ENCODE measurements at regions not wholly inside any gene's neighbourhood (a gene's known extent, or its start where the extent isn't known, plus 50 kb on each side); places are given as distances from the start of the nearest gene placed in this dataset.

- ChIA-PET POLR2A (no interaction called here), CTCF (no interaction called here)
- no peak overlapping the region for H3K4me3 Mint-ChIP-seq (ENCODE audit: unreplicated experiment)
- H3K36me3 Mint-ChIP-seq (ENCODE audit: insufficient read depth, unreplicated experiment) = no peaks in the 10 kb centered on the region
- no peaks in the 10 kb centered on the region for H3K27me3 Mint-ChIP-seq (ENCODE audit: insufficient read depth, unreplicated experiment)
- Histone ChIP-seq H3K9me3 (no peaks in the 10 kb centered on the region), H3K4me1 (peaks cover 5% of the 10 kb centered on the region; the same call in 1 of the 2 replicates), H3K4me3 (ENCODE audit: low read depth, low read length) (no peak overlapping the region), H3K27me3 (replicated peaks; ENCODE audit: control insufficient read depth, insufficient read depth, low read length) (no peaks in the 10 kb centered on the region), H3K36me3 (ENCODE audit: control insufficient read depth, insufficient read depth, low read length) (no peaks in the 10 kb centered on the region)
- peak in 1 of 2 experiments; percentile 49 for TF ChIP-seq CTCF (IDR thresholded peaks at IDR 0.05; ENCODE audit: insufficient read depth in 1 of 2, low read depth in 1 of 2, low read length in 1 of 2, severe bottlenecking in 1 of 2, unreplicated experiment in 1 of 2)
- no peaks in the 10 kb centered on the region for H3K9me3 Mint-ChIP-seq (ENCODE audit: unreplicated experiment)
- intact Hi-C loops (cut with micrococcal nuclease; ENCODE audit: unreplicated experiment) = loop anchor here (10.0 kb wide), 1 partner anchor 225 kb away; no protein-coding TSS in a partner anchor
- no peaks in the 10 kb centered on the region for H3K4me1 Mint-ChIP-seq (ENCODE audit: low read depth, unreplicated experiment)
- BruUV-seq (replicated peaks) = no TSS peak
- no peak overlapping the region for H3K27ac Mint-ChIP-seq (ENCODE audit: unreplicated experiment)
- peak; percentile 11 to 34 for DNase-seq
These were observed 56.2 kb upstream of the ATP8B1 start for GRCh38 chr18:57859314-57859713.

- ChIA-PET POLR2A (no interaction called here), CTCF (no interaction called here)
- Mint-ChIP-seq H3K36me3 (ENCODE audit: insufficient read depth, unreplicated experiment) (no peaks in the 10 kb centered on the region), H3K4me1 (ENCODE audit: low read depth, unreplicated experiment) (no peaks in the 10 kb centered on the region), H3K27ac (ENCODE audit: unreplicated experiment) (peak overlapping the region; percentile 21), H3K9me3 (ENCODE audit: unreplicated experiment) (no peaks in the 10 kb centered on the region), H3K27me3 (ENCODE audit: insufficient read depth, unreplicated experiment) (no peaks in the 10 kb centered on the region), H3K4me3 (ENCODE audit: unreplicated experiment) (no peak overlapping the region)
- Histone ChIP-seq H3K27me3 (replicated peaks; ENCODE audit: control insufficient read depth, insufficient read depth, low read length) (no peaks in the 10 kb centered on the region), H3K36me3 (ENCODE audit: control insufficient read depth, insufficient read depth, low read length) (no peaks in the 10 kb centered on the region), H3K9me3 (no peaks in the 10 kb centered on the region), H3K4me1 (peaks cover 16% of the 10 kb centered on the region; the same call in 1 of the 2 replicates), H3K4me3 (ENCODE audit: low read depth, low read length) (no peak overlapping the region)
- intact Hi-C loops (cut with micrococcal nuclease; ENCODE audit: unreplicated experiment) = loop anchor here (10.0 kb wide), 1 partner anchor 222 kb away; no protein-coding TSS in a partner anchor
- no peak for DNase-seq
- no peak for TF ChIP-seq CTCF (IDR thresholded peaks at IDR 0.05; ENCODE audit: insufficient read depth in 1 of 2, low read depth in 1 of 2, low read length in 1 of 2, severe bottlenecking in 1 of 2, unreplicated experiment in 1 of 2)
- no TSS peak for BruUV-seq (replicated peaks)
These were observed 53.6 kb upstream of the ATP8B1 start for GRCh38 chr18:57856557-57857280.

GRCh38 chr18:57856128-57856527 is 53.0 kb upstream of the ATP8B1 start:
- DNase-seq = no peak
- Histone ChIP-seq H3K9me3 (no peaks in the 10 kb centered on the region), H3K4me1 (peaks cover 16% of the 10 kb centered on the region; the same call in 1 of the 2 replicates), H3K27me3 (replicated peaks; ENCODE audit: control insufficient read depth, insufficient read depth, low read length) (no peaks in the 10 kb centered on the region), H3K36me3 (ENCODE audit: control insufficient read depth, insufficient read depth, low read length) (no peaks in the 10 kb centered on the region), H3K4me3 (ENCODE audit: low read depth, low read length) (no peak overlapping the region)
- no peak for TF ChIP-seq CTCF (IDR thresholded peaks at IDR 0.05; ENCODE audit: insufficient read depth in 1 of 2, low read depth in 1 of 2, low read length in 1 of 2, severe bottlenecking in 1 of 2, unreplicated experiment in 1 of 2)
- no peaks in the 10 kb centered on the region for H3K9me3 Mint-ChIP-seq (ENCODE audit: unreplicated experiment)
- H3K27ac Mint-ChIP-seq (ENCODE audit: unreplicated experiment) = no peak overlapping the region
- ChIA-PET POLR2A (no interaction called here), CTCF (no interaction called here)
- no peaks in the 10 kb centered on the region for H3K27me3 Mint-ChIP-seq (ENCODE audit: insufficient read depth, unreplicated experiment)
- H3K36me3 Mint-ChIP-seq (ENCODE audit: insufficient read depth, unreplicated experiment) = no peaks in the 10 kb centered on the region
- no peaks in the 10 kb centered on the region for H3K4me1 Mint-ChIP-seq (ENCODE audit: low read depth, unreplicated experiment)
- intact Hi-C loops (cut with micrococcal nuclease; ENCODE audit: unreplicated experiment) = loop anchor here (10.0 kb wide), 1 partner anchor 221 kb away; no protein-coding TSS in a partner anchor
- H3K4me3 Mint-ChIP-seq (ENCODE audit: unreplicated experiment) = no peak overlapping the region
- BruUV-seq (replicated peaks) = no TSS peak
